ENCODE measurements at regions not wholly inside any gene's neighbourhood (a gene's known extent, or its start where the extent isn't known, plus 50 kb on each side); places are given as distances from the start of the nearest gene placed in this dataset.

DNA sequence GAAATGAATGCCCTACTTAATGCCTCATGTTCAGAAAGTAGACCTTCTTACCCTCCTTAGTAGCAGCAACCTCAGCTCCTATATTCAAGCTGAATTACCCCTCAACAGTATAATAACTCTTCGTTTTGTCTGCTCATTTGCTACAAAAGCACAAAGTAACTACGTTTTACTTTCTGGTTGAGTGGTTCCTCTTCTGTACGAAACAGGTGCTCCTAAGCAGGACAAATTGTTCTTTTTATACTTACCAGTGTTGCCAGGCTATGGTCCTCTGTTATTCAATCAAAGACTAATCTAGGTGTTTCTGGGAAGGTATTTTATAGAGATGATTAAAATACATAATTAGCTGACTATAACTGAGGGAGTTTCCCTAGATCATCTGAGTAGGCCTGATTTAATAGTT, 484.2 kb upstream of the ADAMTS5 start:
- TF ChIP-seq EZH2phosphoT487 (IDR thresholded peaks at IDR 0.05; ENCODE audit: insufficient read depth, low read depth): no peak
- TF ChIP-seq EZH2 (IDR thresholded peaks at IDR 0.05; ENCODE audit: insufficient read depth, poor library complexity, severe bottlenecking): no peak

Data from GM23248 (cell line).